ENCODE measurements at regions not wholly inside any gene's neighbourhood (a gene's known extent, or its start where the extent isn't known, plus 50 kb on each side); places are given as distances from the start of the nearest gene placed in this dataset.

GRCh38 chr6:105619971-105620741, 217.3 kb upstream of the PREP start:
- intact Hi-C loops (cut with micrococcal nuclease), result no loop called here
- WGBS (ENCODE audit: insufficient coverage), result 85% methylated on average over 7 of the region's 8 CpGs
- no peak overlapping the region for H3K27ac Mint-ChIP-seq

GRCh38 chr6:105618247-105618646, 215.4 kb upstream of the PREP start:
- Histone ChIP-seq H3K27me3 (ENCODE audit: control insufficient read depth, insufficient read depth, low read length) (no peaks in the 10 kb centered on the region), H3K36me3 (ENCODE audit: control insufficient read depth, insufficient read depth, low read length) (no peaks in the 10 kb centered on the region), H3K4me1 (ENCODE audit: control insufficient read depth, insufficient read depth, low read length) (no peaks in the 10 kb centered on the region), H3K4me3 (ENCODE audit: low read length) (no peak overlapping the region), H3K9me3 (ENCODE audit: control insufficient read depth, insufficient read depth, low read length) (no peaks in the 10 kb centered on the region), H3K27ac (ENCODE audit: low read length) (no peak overlapping the region)
- DNase-seq (no peak), ATAC-seq (no peak)
- Mint-ChIP-seq H3K4me1 (peaks cover 6 to 11% of the 10 kb centered on the region in 2 donors), H3K4me3 (no peak overlapping the region), H3K27ac (no peak overlapping the region), H3K9me3 (peaks cover 0 to 3% of the 10 kb centered on the region in 2 donors), H3K36me3 (no peaks in the 10 kb centered on the region), H3K27me3 (ENCODE audit: low read depth in 2 of 2) (peaks cover 0 to 6% of the 10 kb centered on the region in 2 donors)
- intact Hi-C loops (cut with micrococcal nuclease), result no loop called here
- TF ChIP-seq CTCF (IDR thresholded peaks at IDR 0.05), result no peak
- WGBS (ENCODE audit: insufficient coverage), result 100% methylated on average over 1 of the region's 1 CpG

More at GRCh38 chr6:105619971-105620741, 217.3 kb upstream of the PREP start:
- Histone ChIP-seq H3K4me1 (ENCODE audit: control insufficient read depth, insufficient read depth, low read length) (no peaks in the 10 kb centered on the region), H3K27ac (ENCODE audit: low read length) (no peak overlapping the region), H3K9me3 (ENCODE audit: control insufficient read depth, insufficient read depth, low read length) (no peaks in the 10 kb centered on the region), H3K4me3 (ENCODE audit: low read length) (no peak overlapping the region), H3K27me3 (ENCODE audit: control insufficient read depth, insufficient read depth, low read length) (no peaks in the 10 kb centered on the region), H3K36me3 (ENCODE audit: control insufficient read depth, insufficient read depth, low read length) (no peaks in the 10 kb centered on the region)
- no peak for TF ChIP-seq CTCF (IDR thresholded peaks at IDR 0.05)
- Mint-ChIP-seq H3K9me3 (peaks cover 0 to 2% of the 10 kb centered on the region in 2 donors), H3K36me3 (no peaks in the 10 kb centered on the region), H3K27me3 (ENCODE audit: low read depth in 2 of 2) (peaks cover 0 to 6% of the 10 kb centered on the region in 2 donors), H3K4me1 (peaks cover 6 to 11% of the 10 kb centered on the region in 2 donors), H3K4me3 (no peak overlapping the region)
- ATAC-seq (no peak), DNase-seq (no peak)

- peaks cover 5 to 6% of the 10 kb centered on the region in 2 donors for H3K4me1 Mint-ChIP-seq
Observed at GRCh38 chr6:105616521-105616920, 213.6 kb upstream of the PREP start.

More at GRCh38 chr6:105616521-105616920, 213.6 kb upstream of the PREP start:
- no peak overlapping the region for H3K27ac ChIP-seq (ENCODE audit: low read length)
- H3K36me3 Mint-ChIP-seq, result no peaks in the 10 kb centered on the region
- H3K27me3 Mint-ChIP-seq (ENCODE audit: low read depth in 2 of 2), result peaks cover 0 to 6% of the 10 kb centered on the region in 2 donors
- no peaks in the 10 kb centered on the region for H3K36me3 ChIP-seq (ENCODE audit: control insufficient read depth, insufficient read depth, low read length)
- no peaks in the 10 kb centered on the region for H3K4me1 ChIP-seq (ENCODE audit: control insufficient read depth, insufficient read depth, low read length)
- no peaks in the 10 kb centered on the region for H3K27me3 ChIP-seq (ENCODE audit: control insufficient read depth, insufficient read depth, low read length)
- intact Hi-C loops (cut with micrococcal nuclease), result no loop called here
- H3K9me3 Mint-ChIP-seq, result peaks cover 0 to 3% of the 10 kb centered on the region in 2 donors
- no peak overlapping the region for H3K4me3 Mint-ChIP-seq
- no peak overlapping the region for H3K27ac Mint-ChIP-seq
- ATAC-seq (no peak), DNase-seq (no peak)
- no peak for TF ChIP-seq CTCF (IDR thresholded peaks at IDR 0.05)
- H3K4me3 ChIP-seq (ENCODE audit: low read length), result no peak overlapping the region
- no peaks in the 10 kb centered on the region for H3K9me3 ChIP-seq (ENCODE audit: control insufficient read depth, insufficient read depth, low read length)

All from natural killer cell (primary cell).